ENCODE measurements at regions not wholly inside any gene's neighbourhood (a gene's known extent, or its start where the extent isn't known, plus 50 kb on each side); places are given as distances from the start of the nearest gene placed in this dataset.

DNA sequence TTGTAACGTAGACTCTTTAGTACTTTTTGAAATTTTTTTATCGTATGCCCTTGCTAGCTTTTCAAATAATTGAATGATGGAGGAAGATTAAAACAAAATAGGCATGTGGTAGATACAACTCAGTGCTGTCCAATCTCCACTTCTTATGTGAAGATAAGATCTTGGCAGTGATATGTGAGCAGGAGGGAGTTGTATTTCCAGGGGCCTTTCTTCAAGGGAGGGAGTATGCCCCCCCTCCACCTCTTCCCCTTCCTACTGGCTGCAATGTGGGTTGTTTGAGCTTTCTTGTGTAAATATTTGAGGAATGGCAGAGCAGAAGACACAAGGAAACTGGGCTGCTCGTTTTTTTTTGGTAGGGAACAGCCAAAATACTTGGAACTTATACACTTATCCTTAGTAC is 374.9 kb downstream of the PSAT1 start:
- TF ChIP-seq EZH2 (IDR thresholded peaks at IDR 0.05; ENCODE audit: insufficient read depth, poor library complexity, severe bottlenecking) (no peak), EZH2phosphoT487 (IDR thresholded peaks at IDR 0.05; ENCODE audit: insufficient read depth, low read depth) (no peak)

Measured in GM23248 (cell line).